ENCODE measurements at regions not wholly inside any gene's neighbourhood (a gene's known extent, or its start where the extent isn't known, plus 50 kb on each side); places are given as distances from the start of the nearest gene placed in this dataset.

DNA sequence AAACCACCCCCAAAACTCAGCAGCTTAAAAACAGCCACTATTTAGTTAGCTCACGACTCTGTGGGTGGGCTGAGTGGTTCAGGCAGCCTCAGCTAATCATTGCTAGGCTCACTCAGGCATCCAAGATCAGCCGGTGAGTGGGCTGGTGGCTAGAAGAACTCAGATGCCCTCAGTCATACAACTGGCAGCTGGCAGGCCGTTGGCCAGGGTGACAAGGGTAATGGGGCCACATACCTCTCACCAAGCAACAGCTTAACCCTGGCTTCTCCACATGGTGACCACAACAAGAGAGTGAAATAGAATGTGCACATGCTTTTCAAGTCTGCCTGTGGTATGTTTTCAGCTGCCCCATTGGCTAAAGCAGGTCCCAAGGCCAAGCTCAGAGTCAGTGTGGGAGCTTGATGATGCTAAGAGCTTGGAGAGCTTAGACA, 435.4 kb upstream of the TSHZ3 start:
- 0% methylated on average over 3 of the region's 3 CpGs for WGBS (ENCODE audit: missing lambda C conversion rate)
- H3K4me3 ChIP-seq, result no peak overlapping the region
- no peak overlapping the region for H3K4me2 ChIP-seq
- H3K4me1 ChIP-seq, result no peaks in the 10 kb centered on the region
- no peak for TF ChIP-seq ZSCAN20 (CRISPR knock-in tag; IDR thresholded peaks at IDR 0.05)
- TF ChIP-seq RAD21 (conservative IDR thresholded peaks at IDR 0.05 in 1 of 2, IDR thresholded peaks at IDR 0.05 in 1 of 2), result no peak
- no peak for TF ChIP-seq MAZ (IDR thresholded peaks at IDR 0.05; ENCODE audit: borderline replicate concordance, low read depth, low read length)
- no peak for TF ChIP-seq FOXS1 (CRISPR knock-in tag; IDR thresholded peaks at IDR 0.05)
- TF ChIP-seq, protein P1, sequence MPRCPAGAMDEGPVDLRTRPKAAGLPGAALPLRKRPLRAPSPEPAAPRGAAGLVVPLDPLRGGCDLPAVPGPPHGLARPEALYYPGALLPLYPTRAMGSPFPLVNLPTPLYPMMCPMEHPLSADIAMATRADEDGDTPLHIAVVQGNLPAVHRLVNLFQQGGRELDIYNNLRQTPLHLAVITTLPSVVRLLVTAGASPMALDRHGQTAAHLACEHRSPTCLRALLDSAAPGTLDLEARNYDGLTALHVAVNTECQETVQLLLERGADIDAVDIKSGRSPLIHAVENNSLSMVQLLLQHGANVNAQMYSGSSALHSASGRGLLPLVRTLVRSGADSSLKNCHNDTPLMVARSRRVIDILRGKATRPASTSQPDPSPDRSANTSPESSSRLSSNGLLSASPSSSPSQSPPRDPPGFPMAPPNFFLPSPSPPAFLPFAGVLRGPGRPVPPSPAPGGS (IDR thresholded peaks at IDR 0.05), result no peak
- no peak for TF ChIP-seq GATA3 (IDR thresholded peaks at IDR 0.05; ENCODE audit: borderline replicate concordance)
- no peak for TF ChIP-seq HEYL (CRISPR knock-in tag; IDR thresholded peaks at IDR 0.05)
- no peak for TF ChIP-seq ZFP36 (IDR thresholded peaks at IDR 0.05; ENCODE audit: borderline replicate concordance, partially characterized antibody)
- no peak for TF ChIP-seq FOSL2 (IDR thresholded peaks at IDR 0.05)
- TF ChIP-seq FOSL2 (CRISPR knock-in tag; IDR thresholded peaks at IDR 0.05), result no peak
- no peak for TF ChIP-seq CHD2 (IDR thresholded peaks at IDR 0.05; ENCODE audit: low read length, partially characterized antibody)
- no peak for TF ChIP-seq ESRRA (IDR thresholded peaks at IDR 0.05; ENCODE audit: borderline replicate concordance, low read length)
- TF ChIP-seq, protein P2, sequence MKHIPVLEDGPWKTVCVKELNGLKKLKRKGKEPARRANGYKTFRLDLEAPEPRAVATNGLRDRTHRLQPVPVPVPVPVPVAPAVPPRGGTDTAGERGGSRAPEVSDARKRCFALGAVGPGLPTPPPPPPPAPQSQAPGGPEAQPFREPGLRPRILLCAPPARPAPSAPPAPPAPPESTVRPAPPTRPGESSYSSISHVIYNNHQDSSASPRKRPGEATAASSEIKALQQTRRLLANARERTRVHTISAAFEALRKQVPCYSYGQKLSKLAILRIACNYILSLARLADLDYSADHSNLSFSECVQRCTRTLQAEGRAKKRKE (CRISPR knock-in tag; IDR thresholded peaks at IDR 0.05; ENCODE audit: low read depth), result no peak
- no peak for TF ChIP-seq RFX5 (IDR thresholded peaks at IDR 0.05)
- no peak for TF ChIP-seq HOXB5 (CRISPR knock-in tag; IDR thresholded peaks at IDR 0.05)
- no peak for TF ChIP-seq NFE2L2 (conservative IDR thresholded peaks at IDR 0.05; ENCODE audit: low read length)
- FAIRE-seq (no peak), DNase-seq (ENCODE audit: low read depth in 1 of 2, low spot score in 1 of 2) (no peak), ATAC-seq (no peak)
- no peak overlapping the region for H3K27ac ChIP-seq
- POLR2A ChIA-PET, result no interaction called here
- no peaks in the 10 kb centered on the region for H3K9me3 ChIP-seq
- CTCF ChIA-PET, result interaction anchor here (0.5 to 0.7 kb wide), 2 partner anchors 12 to 440 kb away, joined by 3 read pairs; no protein-coding TSS in a partner anchor

DNA sequence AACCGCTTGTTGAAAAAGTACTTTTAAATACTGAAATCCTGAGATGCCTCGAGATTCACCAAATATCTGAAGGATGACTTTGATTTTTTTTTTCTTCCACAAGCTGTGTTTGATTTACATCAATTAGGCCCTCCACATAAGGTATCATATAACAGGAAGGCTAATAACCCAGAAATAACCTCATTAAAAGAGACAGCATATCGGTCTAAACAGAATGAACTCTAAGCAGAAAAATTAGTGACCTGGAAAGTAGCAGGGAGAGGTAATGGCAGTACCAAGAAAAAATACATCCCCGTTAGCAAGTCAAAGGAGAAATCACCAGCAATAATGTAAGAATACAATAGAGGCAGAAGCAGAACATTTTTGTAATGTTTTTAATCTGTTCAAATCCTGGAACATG, 452.4 kb upstream of the TSHZ3 start:
- Histone ChIP-seq H3K4me3 (no peak overlapping the region), H3K9me3 (peaks cover 3% of the 10 kb centered on the region; the same call in 1 of the 3 replicates), H3K4me1 (no peaks in the 10 kb centered on the region), H3K27ac (no peak overlapping the region), H3K4me2 (no peak overlapping the region)
- FAIRE-seq, result no peak
- no peak for TF ChIP-seq MYC (IDR thresholded peaks at IDR 0.05; ENCODE audit: borderline replicate concordance, low read length)
- no peak for TF ChIP-seq KDM5A (IDR thresholded peaks at IDR 0.05)
- TF ChIP-seq NFE2L2 (conservative IDR thresholded peaks at IDR 0.05; ENCODE audit: low read length), result no peak
- TF ChIP-seq, protein P3, sequence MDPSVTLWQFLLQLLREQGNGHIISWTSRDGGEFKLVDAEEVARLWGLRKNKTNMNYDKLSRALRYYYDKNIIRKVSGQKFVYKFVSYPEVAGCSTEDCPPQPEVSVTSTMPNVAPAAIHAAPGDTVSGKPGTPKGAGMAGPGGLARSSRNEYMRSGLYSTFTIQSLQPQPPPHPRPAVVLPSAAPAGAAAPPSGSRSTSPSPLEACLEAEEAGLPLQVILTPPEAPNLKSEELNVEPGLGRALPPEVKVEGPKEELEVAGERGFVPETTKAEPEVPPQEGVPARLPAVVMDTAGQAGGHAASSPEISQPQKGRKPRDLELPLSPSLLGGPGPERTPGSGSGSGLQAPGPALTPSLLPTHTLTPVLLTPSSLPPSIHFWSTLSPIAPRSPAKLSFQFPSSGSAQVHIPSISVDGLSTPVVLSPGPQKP (IDR thresholded peaks at IDR 0.05; ENCODE audit: low read depth, low read length), result no peak
- TF ChIP-seq RCOR1 (IDR thresholded peaks at IDR 0.05; ENCODE audit: low read depth, low read length), result no peak
- TF ChIP-seq, protein P4, sequence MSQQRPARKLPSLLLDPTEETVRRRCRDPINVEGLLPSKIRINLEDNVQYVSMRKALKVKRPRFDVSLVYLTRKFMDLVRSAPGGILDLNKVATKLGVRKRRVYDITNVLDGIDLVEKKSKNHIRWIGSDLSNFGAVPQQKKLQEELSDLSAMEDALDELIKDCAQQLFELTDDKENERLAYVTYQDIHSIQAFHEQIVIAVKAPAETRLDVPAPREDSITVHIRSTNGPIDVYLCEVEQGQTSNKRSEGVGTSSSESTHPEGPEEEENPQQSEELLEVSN (IDR thresholded peaks at IDR 0.05; ENCODE audit: borderline replicate concordance, low read depth), result no peak
- no peak for TF ChIP-seq TFCP2L1 (CRISPR knock-in tag; IDR thresholded peaks at IDR 0.05)
- TF ChIP-seq SMC3 (IDR thresholded peaks at IDR 0.05), result no peak
- no peak for TF ChIP-seq GATA3 (IDR thresholded peaks at IDR 0.05; ENCODE audit: borderline replicate concordance)
- TF ChIP-seq TP53 (CRISPR knock-in tag; IDR thresholded peaks at IDR 0.05), result no peak
- no peak for TF ChIP-seq HOXA7 (CRISPR knock-in tag; IDR thresholded peaks at IDR 0.05)
- TF ChIP-seq FOSB (CRISPR knock-in tag; IDR thresholded peaks at IDR 0.05), result no peak
- TF ChIP-seq MAZ (IDR thresholded peaks at IDR 0.05; ENCODE audit: borderline replicate concordance, low read depth, low read length), result no peak
- TF ChIP-seq ZNF302 (CRISPR knock-in tag; IDR thresholded peaks at IDR 0.05), result no peak
- TF ChIP-seq FOXS1 (CRISPR knock-in tag; IDR thresholded peaks at IDR 0.05), result no peak
- TF ChIP-seq, protein P2 (CRISPR knock-in tag; IDR thresholded peaks at IDR 0.05; ENCODE audit: low read depth), result no peak
- TF ChIP-seq CEBPB (IDR thresholded peaks at IDR 0.05), result no peak
- TF ChIP-seq HOXB13 (CRISPR knock-in tag; IDR thresholded peaks at IDR 0.05; ENCODE audit: low read depth), result no peak
- TF ChIP-seq FOSL2 (IDR thresholded peaks at IDR 0.05), result no peak
- no peak for TF ChIP-seq FOSL2 (CRISPR knock-in tag; IDR thresholded peaks at IDR 0.05)
- TF ChIP-seq, protein P5, sequence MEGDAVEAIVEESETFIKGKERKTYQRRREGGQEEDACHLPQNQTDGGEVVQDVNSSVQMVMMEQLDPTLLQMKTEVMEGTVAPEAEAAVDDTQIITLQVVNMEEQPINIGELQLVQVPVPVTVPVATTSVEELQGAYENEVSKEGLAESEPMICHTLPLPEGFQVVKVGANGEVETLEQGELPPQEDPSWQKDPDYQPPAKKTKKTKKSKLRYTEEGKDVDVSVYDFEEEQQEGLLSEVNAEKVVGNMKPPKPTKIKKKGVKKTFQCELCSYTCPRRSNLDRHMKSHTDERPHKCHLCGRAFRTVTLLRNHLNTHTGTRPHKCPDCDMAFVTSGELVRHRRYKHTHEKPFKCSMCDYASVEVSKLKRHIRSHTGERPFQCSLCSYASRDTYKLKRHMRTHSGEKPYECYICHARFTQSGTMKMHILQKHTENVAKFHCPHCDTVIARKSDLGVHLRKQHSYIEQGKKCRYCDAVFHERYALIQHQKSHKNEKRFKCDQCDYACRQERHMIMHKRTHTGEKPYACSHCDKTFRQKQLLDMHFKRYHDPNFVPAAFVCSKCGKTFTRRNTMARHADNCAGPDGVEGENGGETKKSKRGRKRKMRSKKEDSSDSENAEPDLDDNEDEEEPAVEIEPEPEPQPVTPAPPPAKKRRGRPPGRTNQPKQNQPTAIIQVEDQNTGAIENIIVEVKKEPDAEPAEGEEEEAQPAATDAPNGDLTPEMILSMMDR (IDR thresholded peaks at IDR 0.05), result no peak
- ChIA-PET CTCF (no interaction called here), POLR2A (no interaction called here)
- WGBS (ENCODE audit: missing lambda C conversion rate), result 10% methylated on average over 4 of the region's 4 CpGs
- ATAC-seq, result no peak
- no peak for DNase-seq (ENCODE audit: low read depth in 1 of 2, low spot score in 1 of 2)

Data from A549 (cell line).